HepG2 (cell line): ENCODE measurements at regions not wholly inside any gene's neighbourhood (a gene's known extent, or its start where the extent isn't known, plus 50 kb on each side); places are given as distances from the start of the nearest gene placed in this dataset.

Source experiments
- ATAC-seq: fragments of 200-7000 bp; cut with Tn5 transposase; 3 replicates; pipeline ENCODE4 v1.9.1; 2020; ENCODE audit warnings: mild to moderate bottlenecking, moderate library complexity
- BruUV-seq: library from RNA; stranded (reverse); fragments of 400-500 nt; replicated peaks from 2 replicates; lab custom pipeline; 2021; lab: Mats Ljungman, UMichigan
- CTCF ChIA-PET: fragments of 300-600 bp; formaldehyde crosslinking; extraction: SDS; loops from one replicate; lab custom pipeline; 2021; ENCODE audit warnings: low total read pairs, inconsistent platforms, low intra/inter-chr PET ratio; lab: Yijun Ruan, JAX
- POLR2A ChIA-PET: fragments of 350-600 bp; sonication (Branson Sonifier 250); formaldehyde crosslinking; loops from one replicate; lab custom pipeline; 2020; ENCODE audit warnings: antibody characterized with exemption, inconsistent platforms; lab: Yijun Ruan, JAX
- DNase-seq: peaks from one replicate; pipeline ENCODE4 v3.0.0-alpha.2; 2015; ENCODE audit warnings: low spot score
- FAIRE-seq: peaks from 3 replicates; lab custom pipeline; 2011; peaks lifted over from hg19 to GRCh38; lab: Jason Lieb, UNC
- H2AFZ ChIP-seq: one replicate; pipeline ENCODE4 v1.6.1; 2011; ENCODE audit warnings: low read length, inconsistent platforms
- H3K27ac ChIP-seq: fragments of 300-600 bp; 3 replicates; pipeline ENCODE4 v1.8.0; 2011; ENCODE audit warnings: mixed run types, mild to moderate bottlenecking, mixed read lengths, low read length, inconsistent platforms; ENCODE audit not compliant: insufficient read depth; ENCODE audit errors: extremely low read length
- H3K27me3 ChIP-seq, 2 experiments: fragments of 200-600 bp in 1 of 2; 2 replicates in 1 of 2; 3 replicates in 1 of 2; pipeline versions ENCODE4 v1.6.0 to v1.8.0; 2011; ENCODE audit warnings: low read length in 2 of 2, mild to moderate bottlenecking in 2 of 2, moderate library complexity in 2 of 2, inconsistent platforms in 1 of 2; ENCODE audit not compliant: insufficient read depth in 2 of 2, control insufficient read depth in 1 of 2
- H3K36me3 ChIP-seq, 2 experiments: fragments of 200-600 bp in 1 of 2; replicated peaks in 1 of 2; 2 replicates in 1 of 2; 3 replicates in 1 of 2; pipeline versions ENCODE4 v1.5.1 to v1.8.0; 2011; ENCODE audit warnings: low read length in 2 of 2, inconsistent platforms in 1 of 2; ENCODE audit not compliant: insufficient read depth in 2 of 2, control insufficient read depth in 1 of 2
- H3K4me1 ChIP-seq: 2 replicates; pipeline ENCODE4 v1.5.1; 2012; ENCODE audit warnings: low read length, inconsistent platforms; ENCODE audit not compliant: insufficient read depth
- H3K4me2 ChIP-seq: 2 replicates; pipeline ENCODE4 v1.6.0; 2011; ENCODE audit warnings: low read depth, low read length, inconsistent platforms
- H3K4me3 ChIP-seq, 3 experiments: fragments of 200-600 bp in 1 of 3; sonication (generic), shearing (Covaris generic) in 1 of 3; replicated peaks in 1 of 3; 2 replicates each; pipeline ENCODE4 v1.5.1; 2011 to 2016; ENCODE audit warnings: low read length in 3 of 3, inconsistent platforms in 2 of 3, low read depth in 2 of 3, mild to moderate bottlenecking in 2 of 3, control low read depth in 1 of 3, mixed read lengths in 1 of 3; ENCODE audit not compliant: insufficient read depth in 1 of 3
- H3K79me2 ChIP-seq: one replicate; pipeline ENCODE4 v1.6.1; 2011; ENCODE audit warnings: low read length, inconsistent platforms; ENCODE audit not compliant: insufficient read depth
- H3K9ac ChIP-seq: 2 replicates; pipeline ENCODE4 v1.6.0; 2011; ENCODE audit warnings: mild to moderate bottlenecking, low read depth, low read length, inconsistent platforms; ENCODE audit not compliant: insufficient read depth
- H3K9me3 ChIP-seq: 2 replicates; pipeline ENCODE4 v1.5.1; 2012; ENCODE audit warnings: mild to moderate bottlenecking, low read length
- H4K20me1 ChIP-seq: 2 replicates; pipeline ENCODE4 v1.6.0; 2011; ENCODE audit warnings: inconsistent platforms, mild to moderate bottlenecking, low read length, moderate library complexity; ENCODE audit not compliant: insufficient read depth
- AGO1 ChIP-seq: fragments of 200-400 bp; formaldehyde crosslinking; IDR thresholded peaks from 2 replicates; pipeline ENCODE4 v1.6.1; 2017; ENCODE audit warnings: mild to moderate bottlenecking, low read depth, low read length, moderate library complexity; ENCODE audit not compliant: poor library complexity, severe bottlenecking
- ATF7-NPFF ChIP-seq: sonication (generic); formaldehyde crosslinking; IDR thresholded peaks from 2 replicates; pipeline ENCODE4 v1.8.1; 2023; ENCODE audit warnings: mild to moderate bottlenecking, low read depth, missing genetic modification reagents, moderate library complexity
- ETV5 ChIP-seq: IDR thresholded peaks from 2 replicates; pipeline ENCODE4 v1.6.1; 2018; ENCODE audit warnings: missing biosample characterization, missing genetic modification reagents, inconsistent platforms, borderline replicate concordance
- NFRKB ChIP-seq: fragments of 450-650 bp; IDR thresholded peaks from 2 replicates; pipeline ENCODE4 v1.6.1; 2017
- PLRG1 ChIP-seq: fragments of 450-650 bp; conservative IDR thresholded peaks from 2 replicates; pipeline ENCODE4 v1.6.1; 2016
- SCMH1 ChIP-seq: sonication (generic); formaldehyde crosslinking; IDR thresholded peaks from 2 replicates; pipeline ENCODE4 v1.9.0; 2021; ENCODE audit warnings: missing genetic modification reagents, mild to moderate bottlenecking, borderline replicate concordance
- ZFAT ChIP-seq: sonication (generic); formaldehyde crosslinking; conservative IDR thresholded peaks from 2 replicates; pipeline ENCODE4 v1.8.1; 2023; ENCODE audit warnings: missing genetic modification reagents, inconsistent platforms
- ZIK1 ChIP-seq: sonication (generic); formaldehyde crosslinking; IDR thresholded peaks from 2 replicates; pipeline ENCODE4 v1.5.0; 2020; ENCODE audit warnings: mild to moderate bottlenecking, low read depth, missing genetic modification reagents, borderline replicate concordance
- ZNF12 ChIP-seq: sonication (generic); formaldehyde crosslinking; IDR thresholded peaks from 2 replicates; pipeline ENCODE4 v1.5.0; 2020; ENCODE audit warnings: missing genetic modification reagents
- ZNF232 ChIP-seq: sonication (generic); formaldehyde crosslinking; IDR thresholded peaks from 2 replicates; pipeline ENCODE4 v1.4.0; 2020; ENCODE audit warnings: missing genetic modification reagents, borderline replicate concordance
- ZNF362 ChIP-seq: sonication (generic); formaldehyde crosslinking; IDR thresholded peaks from 2 replicates; pipeline ENCODE4 v1.4.0; 2020; ENCODE audit warnings: missing genetic modification reagents, mild to moderate bottlenecking, borderline replicate concordance
- ZNF567 ChIP-seq: sonication (generic); formaldehyde crosslinking; IDR thresholded peaks from 2 replicates; pipeline ENCODE4 v1.8.1; 2023; ENCODE audit warnings: mild to moderate bottlenecking, missing genetic modification reagents, borderline replicate concordance
- ZSCAN5A ChIP-seq: sonication (generic); formaldehyde crosslinking; IDR thresholded peaks from 2 replicates; pipeline ENCODE4 v1.8.0; 2022; ENCODE audit warnings: mild to moderate bottlenecking, missing genetic modification reagents, borderline replicate concordance
- WGBS: methylation state at CpG from one replicate; pipeline ENCODE4 v1.1.6; 2017; ENCODE audit warnings: low lambda C conversion rate; 5-methylcytosine and 5-hydroxymethylcytosine counted together
- in situ Hi-C: cut with HindIII; loops from 2 replicates; pipeline ENCODE4 v1.10.0; 2017; ENCODE audit warnings: low pct_unique_long_range_greater_than_20kb; ENCODE audit not compliant: extremely low pct_ligation_motif_present
- intact Hi-C: fragments of 100-400 bp; cut with micrococcal nuclease; formaldehyde crosslinking; loops from one replicate; pipeline ENCODE4 v1.10.0; 2022; ENCODE audit not compliant: unreplicated experiment

- ATAC-seq (no peak), DNase-seq (no peak), FAIRE-seq (no peak)
- Histone ChIP-seq H3K36me3 (no peaks in the 10 kb centered on the region), H3K4me2 (no peak overlapping the region), H4K20me1 (no peaks in the 10 kb centered on the region), H3K4me1 (no peaks in the 10 kb centered on the region), H3K9ac (no peak overlapping the region), H3K9me3 (no peaks in the 10 kb centered on the region), H3K79me2 (no peaks in the 10 kb centered on the region), H3K27me3 (no peaks in the 10 kb centered on the region; a peak in 1 of 5 replicates), H3K4me3 (no peak overlapping the region), H2AFZ (no peak overlapping the region), H3K27ac (no peak overlapping the region)
- intact Hi-C loops, result no loop called here
- 1% methylated on average over 2 of the region's 2 CpGs for WGBS
- CTCF ChIA-PET, result no interaction called here
- TF ChIP-seq ZSCAN5A (no peak), PLRG1 (no peak), SCMH1 (CRISPR knock-in tag) (no peak), NFRKB (no peak), AGO1 (no peak), ATF7-NPFF (CRISPR knock-in tag) (no peak), ZNF362 (CRISPR knock-in tag) (no peak), ZFAT (CRISPR knock-in tag) (no peak), ZNF12 (CRISPR knock-in tag) (no peak), ZNF567 (no peak), ETV5 (CRISPR knock-in tag) (no peak), ZNF232 (CRISPR knock-in tag) (no peak), ZIK1 (CRISPR knock-in tag) (no peak)
- in situ Hi-C loops, result no loop called here
- POLR2A ChIA-PET, result no interaction called here
- BruUV-seq, result no TSS peak
Measured at GRCh38 chr4:130698251-130698650, 1602.3 kb downstream of the C4orf33 start.
